GM23338 (cell line): ENCODE measurements at regions not wholly inside any gene's neighbourhood (a gene's known extent, or its start where the extent isn't known, plus 50 kb on each side); places are given as distances from the start of the nearest gene placed in this dataset.

Experiments
- ATAC-seq: fragments of 200-7000 bp; cut with Tn5 transposase; 3 replicates; pipeline ENCODE4 v1.9.1; 2020
- DNase-seq: peaks from one replicate; pipeline ENCODE4 v3.0.0-alpha.2; 2015; ENCODE audit warnings: low spot score
- H2AFZ ChIP-seq: fragments of 200-600 bp; sonication (generic); 2 replicates; pipeline ENCODE4 v1.8.0; 2016; ENCODE audit warnings: antibody characterized with exemption, mild to moderate bottlenecking, moderate library complexity
- H3F3A ChIP-seq: fragments of 200-600 bp; sonication (generic); replicated peaks from 2 replicates; pipeline ENCODE4 v1.8.0; 2017; ENCODE audit warnings: antibody characterized with exemption, mixed run types, low read depth
- H3K27ac ChIP-seq: fragments of 200-600 bp; sonication (generic); 2 replicates; pipeline ENCODE4 v1.6.1; 2016; ENCODE audit warnings: low read depth
- H3K27me3 ChIP-seq: fragments of 200-600 bp; sonication (generic); 2 replicates; pipeline ENCODE4 v1.8.0; 2016; ENCODE audit warnings: mild to moderate bottlenecking, mixed run types, moderate library complexity; ENCODE audit not compliant: insufficient read depth
- H3K36me3 ChIP-seq: fragments of 200-600 bp; sonication (generic); 2 replicates; pipeline ENCODE4 v1.8.0; 2016; ENCODE audit warnings: mild to moderate bottlenecking; ENCODE audit not compliant: insufficient read depth
- H3K4me1 ChIP-seq: fragments of 200-600 bp; sonication (generic); 2 replicates; pipeline ENCODE4 v1.8.0; 2016; ENCODE audit warnings: mild to moderate bottlenecking, moderate library complexity; ENCODE audit not compliant: insufficient read depth
- H3K4me2 ChIP-seq: fragments of 200-600 bp; sonication (generic); 2 replicates; pipeline ENCODE4 v1.7.1; 2017; ENCODE audit warnings: mixed run types
- H3K4me3 ChIP-seq: fragments of 200-600 bp; sonication (generic); 2 replicates; pipeline ENCODE4 v1.6.1; 2016; ENCODE audit warnings: mixed run types
- H3K79me2 ChIP-seq: fragments of 200-600 bp; sonication (generic); replicated peaks from 2 replicates; pipeline ENCODE4 v1.8.0; 2017; ENCODE audit warnings: mild to moderate bottlenecking; ENCODE audit not compliant: insufficient read depth
- H3K9me2 ChIP-seq: fragments of 200-600 bp; sonication (generic); 2 replicates; pipeline ENCODE4 v1.8.0; 2017; ENCODE audit not compliant: insufficient read depth
- H4K20me1 ChIP-seq: fragments of 200-600 bp; sonication (generic); replicated peaks from 2 replicates; pipeline ENCODE4 v1.8.0; 2017; ENCODE audit warnings: mild to moderate bottlenecking; ENCODE audit not compliant: insufficient read depth
- H3K27ac Mint-ChIP-seq: 2 replicates; pipeline ENCODE4 v1.8.0; 2020; ENCODE audit warnings: inconsistent platforms, mild to moderate bottlenecking, moderate library complexity, mixed read lengths
- H3K27me3 Mint-ChIP-seq: 3 replicates; pipeline ENCODE4 v1.8.0; 2022; ENCODE audit warnings: low read depth, mild to moderate bottlenecking, moderate library complexity, mixed read lengths, inconsistent platforms; ENCODE audit not compliant: insufficient read depth, poor library complexity
- H3K36me3 Mint-ChIP-seq: 3 replicates; pipeline ENCODE4 v1.8.0; 2021; ENCODE audit warnings: low read depth, mild to moderate bottlenecking, inconsistent platforms, moderate library complexity, mixed read lengths
- H3K4me1 Mint-ChIP-seq: 3 replicates; pipeline ENCODE4 v1.8.0; 2020; ENCODE audit warnings: mild to moderate bottlenecking, inconsistent platforms, mixed read lengths
- H3K4me3 Mint-ChIP-seq: 3 replicates; pipeline ENCODE4 v1.8.0; 2021; ENCODE audit warnings: moderate library complexity, mild to moderate bottlenecking, inconsistent platforms, mixed read lengths
- H3K9me3 Mint-ChIP-seq: 3 replicates; pipeline ENCODE4 v1.8.0; 2020; ENCODE audit warnings: moderate library complexity, mild to moderate bottlenecking, inconsistent platforms, mixed read lengths
- CREB1 ChIP-seq: fragments of 250-450 bp; sonication (Bioruptor Pico); IDR thresholded peaks from 2 replicates; pipeline ENCODE4 v1.5.0; 2020; ENCODE audit warnings: low read depth, mild to moderate bottlenecking, moderate library complexity
- EZH2 ChIP-seq: fragments of 200-600 bp; sonication (generic); IDR thresholded peaks from one replicate; pipeline ENCODE4 v1.8.0; 2017; ENCODE audit warnings: antibody characterized with exemption, mild to moderate bottlenecking, low read depth; ENCODE audit not compliant: unreplicated experiment
- EZH2phosphoT487 ChIP-seq: fragments of 200-600 bp; sonication (generic); IDR thresholded peaks from one replicate; pipeline ENCODE4 v1.8.1; 2018; ENCODE audit warnings: antibody characterized with exemption; ENCODE audit not compliant: unreplicated experiment
- JUNB ChIP-seq: IDR thresholded peaks from one replicate; pipeline ENCODE4 v1.6.1; 2016; ENCODE audit warnings: antibody characterized with exemption; ENCODE audit not compliant: unreplicated experiment
- NANOG ChIP-seq: IDR thresholded peaks from 2 replicates; pipeline ENCODE4 v1.6.1; 2016; ENCODE audit warnings: antibody characterized with exemption, borderline replicate concordance
- POLR2AphosphoS5 ChIP-seq: IDR thresholded peaks from 2 replicates; pipeline ENCODE4 v1.6.1; 2016; ENCODE audit warnings: antibody characterized with exemption, low read depth
- REST ChIP-seq: IDR thresholded peaks from one replicate; pipeline ENCODE4 v1.6.1; 2018; ENCODE audit warnings: antibody characterized with exemption; ENCODE audit not compliant: unreplicated experiment
- STAT1 ChIP-seq: IDR thresholded peaks from one replicate; pipeline ENCODE4 v1.6.1; 2016; ENCODE audit warnings: antibody characterized with exemption; ENCODE audit not compliant: unreplicated experiment
- ZNF114 ChIP-seq: fragments of 250-450 bp; sonication (Bioruptor Pico); IDR thresholded peaks from 2 replicates; pipeline ENCODE4 v1.5.0; 2020; ENCODE audit warnings: mild to moderate bottlenecking, moderate library complexity
- ZNF331 ChIP-seq: fragments of 250-450 bp; sonication (Bioruptor Pico); IDR thresholded peaks from 2 replicates; pipeline ENCODE4 v1.5.0; 2020; ENCODE audit warnings: low read depth, mild to moderate bottlenecking, moderate library complexity
- ZNF462 ChIP-seq: fragments of 250-450 bp; sonication (Bioruptor Pico); IDR thresholded peaks from 2 replicates; pipeline ENCODE4 v1.5.0; 2020; ENCODE audit warnings: mild to moderate bottlenecking, moderate library complexity
- TF ChIP-seq, protein P1 (sequence below), 2 experiments: fragments of 200-600 bp in 1 of 2; sonication (generic) in 1 of 2; conservative IDR thresholded peaks; 2 replicates each; pipeline versions ENCODE4 v1.5.1 to v1.6.1; 2016 to 2017; ENCODE audit warnings: antibody characterized with exemption in 2 of 2, low read depth in 2 of 2, mild to moderate bottlenecking in 2 of 2, moderate library complexity in 1 of 2
- TF ChIP-seq, protein P2 (sequence below): IDR thresholded peaks from 2 replicates; pipeline ENCODE4 v1.6.1; 2016; ENCODE audit warnings: antibody characterized with exemption

GRCh38 chr4:67236788-67237187 is 308.5 kb downstream of the CENPC start:
- Mint-ChIP-seq H3K27ac (no peak overlapping the region), H3K4me1 (no peaks in the 10 kb centered on the region), H3K27me3 (peaks cover 2% of the 10 kb centered on the region), H3K9me3 (no peaks in the 10 kb centered on the region), H3K4me3 (no peak overlapping the region), H3K36me3 (no peaks in the 10 kb centered on the region)
- no peaks in the 10 kb centered on the region for H3K79me2 ChIP-seq
- H3K4me1 ChIP-seq: no peaks in the 10 kb centered on the region
- H3K9me2 ChIP-seq: no peaks in the 10 kb centered on the region; the same call in 1 of the 2 replicates
- H2AFZ ChIP-seq: no peak overlapping the region
- TF ChIP-seq JUNB: no peak
- no peak for TF ChIP-seq STAT1
- TF ChIP-seq NANOG: no peak
- TF ChIP-seq ZNF114 (CRISPR knock-in tag): no peak
- TF ChIP-seq ZNF331: no peak
- TF ChIP-seq, protein P1, sequence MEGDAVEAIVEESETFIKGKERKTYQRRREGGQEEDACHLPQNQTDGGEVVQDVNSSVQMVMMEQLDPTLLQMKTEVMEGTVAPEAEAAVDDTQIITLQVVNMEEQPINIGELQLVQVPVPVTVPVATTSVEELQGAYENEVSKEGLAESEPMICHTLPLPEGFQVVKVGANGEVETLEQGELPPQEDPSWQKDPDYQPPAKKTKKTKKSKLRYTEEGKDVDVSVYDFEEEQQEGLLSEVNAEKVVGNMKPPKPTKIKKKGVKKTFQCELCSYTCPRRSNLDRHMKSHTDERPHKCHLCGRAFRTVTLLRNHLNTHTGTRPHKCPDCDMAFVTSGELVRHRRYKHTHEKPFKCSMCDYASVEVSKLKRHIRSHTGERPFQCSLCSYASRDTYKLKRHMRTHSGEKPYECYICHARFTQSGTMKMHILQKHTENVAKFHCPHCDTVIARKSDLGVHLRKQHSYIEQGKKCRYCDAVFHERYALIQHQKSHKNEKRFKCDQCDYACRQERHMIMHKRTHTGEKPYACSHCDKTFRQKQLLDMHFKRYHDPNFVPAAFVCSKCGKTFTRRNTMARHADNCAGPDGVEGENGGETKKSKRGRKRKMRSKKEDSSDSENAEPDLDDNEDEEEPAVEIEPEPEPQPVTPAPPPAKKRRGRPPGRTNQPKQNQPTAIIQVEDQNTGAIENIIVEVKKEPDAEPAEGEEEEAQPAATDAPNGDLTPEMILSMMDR (conservative IDR thresholded peaks at IDR 0.05; ENCODE audit: low read depth in 2 of 2): no peak
- TF ChIP-seq EZH2phosphoT487: no peak
- no peak for TF ChIP-seq EZH2
- TF ChIP-seq POLR2AphosphoS5: no peak
- no peak for TF ChIP-seq REST
- TF ChIP-seq, protein P2, sequence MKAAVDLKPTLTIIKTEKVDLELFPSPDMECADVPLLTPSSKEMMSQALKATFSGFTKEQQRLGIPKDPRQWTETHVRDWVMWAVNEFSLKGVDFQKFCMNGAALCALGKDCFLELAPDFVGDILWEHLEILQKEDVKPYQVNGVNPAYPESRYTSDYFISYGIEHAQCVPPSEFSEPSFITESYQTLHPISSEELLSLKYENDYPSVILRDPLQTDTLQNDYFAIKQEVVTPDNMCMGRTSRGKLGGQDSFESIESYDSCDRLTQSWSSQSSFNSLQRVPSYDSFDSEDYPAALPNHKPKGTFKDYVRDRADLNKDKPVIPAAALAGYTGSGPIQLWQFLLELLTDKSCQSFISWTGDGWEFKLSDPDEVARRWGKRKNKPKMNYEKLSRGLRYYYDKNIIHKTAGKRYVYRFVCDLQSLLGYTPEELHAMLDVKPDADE: no peak
- no peak for TF ChIP-seq ZNF462
- TF ChIP-seq CREB1 (CRISPR knock-in tag): no peak
- ATAC-seq (no peak; the same call in 2 of the 3 replicates), DNase-seq (no peak)
- no peak overlapping the region for H3K4me2 ChIP-seq
- no peaks in the 10 kb centered on the region for H3K36me3 ChIP-seq
- H3K27me3 ChIP-seq: no peaks in the 10 kb centered on the region
- H4K20me1 ChIP-seq: no peaks in the 10 kb centered on the region
- H3K4me3 ChIP-seq: no peak overlapping the region
- H3K27ac ChIP-seq: no peak overlapping the region
- H3F3A ChIP-seq: no peaks in the 10 kb centered on the region
